Loucy (cell line): ENCODE measurements at regions not wholly inside any gene's neighbourhood (a gene's known extent, or its start where the extent isn't known, plus 50 kb on each side); places are given as distances from the start of the nearest gene placed in this dataset.

Source experiments
- H2AFZ ChIP-seq: fragments of 200-600 bp; sonication (generic); 2 replicates; pipeline ENCODE4 v1.6.0; 2016; ENCODE audit warnings: antibody characterized with exemption, mild to moderate bottlenecking, low read length, moderate library complexity
- H3F3A ChIP-seq: fragments of 200-600 bp; 2 replicates; pipeline ENCODE4 v1.6.0; 2016; ENCODE audit warnings: antibody characterized with exemption, low read depth, mild to moderate bottlenecking
- H3K27me3 ChIP-seq: fragments of 200-600 bp; sonication (generic); 2 replicates; pipeline ENCODE4 v1.6.1; 2014; ENCODE audit warnings: low read length, mild to moderate bottlenecking; ENCODE audit not compliant: insufficient read depth, poor library complexity, severe bottlenecking
- H3K36me3 ChIP-seq: fragments of 200-600 bp; sonication (generic); 2 replicates; pipeline ENCODE4 v1.6.1; 2016; ENCODE audit warnings: low read length; ENCODE audit not compliant: insufficient read depth
- H3K4me1 ChIP-seq: fragments of 200-600 bp; sonication (generic); 2 replicates; pipeline ENCODE4 v1.5.1; 2014; ENCODE audit warnings: low read length, mild to moderate bottlenecking; ENCODE audit not compliant: insufficient read depth, poor library complexity, severe bottlenecking
- H3K4me2 ChIP-seq: fragments of 200-600 bp; sonication (generic); 2 replicates; pipeline ENCODE4 v1.6.0; 2014; ENCODE audit warnings: antibody characterized with exemption, low read length, low read depth, mild to moderate bottlenecking; ENCODE audit not compliant: poor library complexity, severe bottlenecking
- H3K4me3 ChIP-seq: fragments of 200-600 bp; sonication (generic); 2 replicates; pipeline ENCODE4 v1.5.1; 2014; ENCODE audit warnings: low read length, mild to moderate bottlenecking, mixed read lengths; ENCODE audit not compliant: poor library complexity, severe bottlenecking
- H3K79me2 ChIP-seq: fragments of 200-600 bp; sonication (generic); 2 replicates; pipeline ENCODE4 v1.6.1; 2014; ENCODE audit warnings: low read length; ENCODE audit not compliant: insufficient read depth
- H3K9ac ChIP-seq: fragments of 200-600 bp; sonication (generic); 2 replicates; pipeline ENCODE4 v1.6.0; 2014; ENCODE audit warnings: mild to moderate bottlenecking, low read depth, low read length, moderate library complexity; ENCODE audit not compliant: poor library complexity, severe bottlenecking
- H3K9me2 ChIP-seq: fragments of 200-600 bp; sonication (generic); replicated peaks from 2 replicates; pipeline ENCODE4 v1.6.1; 2016; ENCODE audit warnings: low read depth, low read length, mixed read lengths
- H3K9me3 ChIP-seq: fragments of 200-600 bp; sonication (generic); 2 replicates; pipeline ENCODE4 v1.6.1; 2014; ENCODE audit warnings: mild to moderate bottlenecking, antibody characterized with exemption, low read length, low read depth; ENCODE audit not compliant: insufficient read depth
- H4K20me1 ChIP-seq: fragments of 200-600 bp; sonication (generic); 2 replicates; pipeline ENCODE4 v1.6.0; 2014; ENCODE audit warnings: antibody characterized with exemption, low read length, mild to moderate bottlenecking; ENCODE audit not compliant: insufficient read depth, poor library complexity, severe bottlenecking
- EZH2phosphoT487 ChIP-seq: fragments of 200-600 bp; IDR thresholded peaks from 2 replicates; pipeline ENCODE4 v1.6.1; 2018; ENCODE audit warnings: antibody characterized with exemption, mild to moderate bottlenecking, moderate library complexity, borderline replicate concordance
- TF ChIP-seq, protein P1 (sequence below): fragments of 200-600 bp; sonication (generic); conservative IDR thresholded peaks from 2 replicates; pipeline ENCODE4 v1.5.1; 2014; ENCODE audit warnings: mild to moderate bottlenecking, antibody characterized with exemption, low read length

DNA sequence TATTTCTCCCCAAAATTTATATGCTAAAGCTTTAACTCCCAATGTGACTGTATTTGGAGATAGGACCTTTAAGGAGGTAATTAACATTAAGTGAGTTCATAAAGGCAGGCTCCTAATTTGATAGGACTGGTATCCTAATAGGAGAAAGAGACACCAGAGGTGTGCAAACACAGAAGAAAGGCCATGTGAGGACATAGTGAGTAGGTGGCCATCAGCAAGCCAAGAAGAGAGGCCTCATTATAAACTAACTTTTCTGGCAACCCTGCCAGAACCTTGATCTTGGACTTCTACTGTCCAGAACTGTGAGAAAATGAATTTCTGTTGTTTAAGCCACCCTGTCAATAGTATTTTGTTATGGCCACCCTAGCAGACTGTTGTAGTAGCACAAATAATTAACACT lies 177.9 kb upstream of the FUT9 start:
- H3K79me2 ChIP-seq: no peaks in the 10 kb centered on the region
- H3K9me2 ChIP-seq: no peaks in the 10 kb centered on the region
- H3K9ac ChIP-seq: no peak overlapping the region
- no peaks in the 10 kb centered on the region for H3K36me3 ChIP-seq
- H3K9me3 ChIP-seq: no peaks in the 10 kb centered on the region
- H4K20me1 ChIP-seq: no peaks in the 10 kb centered on the region
- no peaks in the 10 kb centered on the region for H3F3A ChIP-seq
- no peaks in the 10 kb centered on the region for H3K27me3 ChIP-seq
- no peaks in the 10 kb centered on the region for H3K4me1 ChIP-seq
- H2AFZ ChIP-seq: no peak overlapping the region
- H3K4me2 ChIP-seq: no peak overlapping the region
- H3K4me3 ChIP-seq: no peak overlapping the region
- no peak for TF ChIP-seq EZH2phosphoT487
- TF ChIP-seq, protein P1, sequence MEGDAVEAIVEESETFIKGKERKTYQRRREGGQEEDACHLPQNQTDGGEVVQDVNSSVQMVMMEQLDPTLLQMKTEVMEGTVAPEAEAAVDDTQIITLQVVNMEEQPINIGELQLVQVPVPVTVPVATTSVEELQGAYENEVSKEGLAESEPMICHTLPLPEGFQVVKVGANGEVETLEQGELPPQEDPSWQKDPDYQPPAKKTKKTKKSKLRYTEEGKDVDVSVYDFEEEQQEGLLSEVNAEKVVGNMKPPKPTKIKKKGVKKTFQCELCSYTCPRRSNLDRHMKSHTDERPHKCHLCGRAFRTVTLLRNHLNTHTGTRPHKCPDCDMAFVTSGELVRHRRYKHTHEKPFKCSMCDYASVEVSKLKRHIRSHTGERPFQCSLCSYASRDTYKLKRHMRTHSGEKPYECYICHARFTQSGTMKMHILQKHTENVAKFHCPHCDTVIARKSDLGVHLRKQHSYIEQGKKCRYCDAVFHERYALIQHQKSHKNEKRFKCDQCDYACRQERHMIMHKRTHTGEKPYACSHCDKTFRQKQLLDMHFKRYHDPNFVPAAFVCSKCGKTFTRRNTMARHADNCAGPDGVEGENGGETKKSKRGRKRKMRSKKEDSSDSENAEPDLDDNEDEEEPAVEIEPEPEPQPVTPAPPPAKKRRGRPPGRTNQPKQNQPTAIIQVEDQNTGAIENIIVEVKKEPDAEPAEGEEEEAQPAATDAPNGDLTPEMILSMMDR: no peak

DNA sequence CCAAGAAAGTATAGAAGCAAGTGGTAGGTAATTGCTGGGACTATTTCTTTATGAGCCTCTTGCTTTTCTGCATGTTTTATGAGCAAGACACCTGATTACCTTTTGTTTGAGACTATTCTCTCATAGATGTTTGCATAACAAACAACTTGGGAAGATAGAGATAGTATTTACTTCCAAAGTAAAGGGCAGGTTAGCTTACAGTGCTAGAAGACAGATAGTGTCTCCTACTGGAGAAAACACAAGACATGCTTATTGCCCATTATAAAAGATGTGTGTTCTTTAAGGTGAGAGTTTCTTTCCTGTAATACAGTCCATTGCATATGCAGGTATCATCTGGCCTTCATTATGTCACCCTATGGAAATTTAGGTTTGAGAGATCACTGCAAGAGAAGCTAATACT lies 174.2 kb upstream of the FUT9 start:
- Histone ChIP-seq H3F3A (no peaks in the 10 kb centered on the region), H3K9ac (no peak overlapping the region), H3K4me2 (no peak overlapping the region), H2AFZ (no peak overlapping the region), H4K20me1 (no peaks in the 10 kb centered on the region), H3K4me3 (no peak overlapping the region), H3K9me2 (no peaks in the 10 kb centered on the region), H3K27me3 (no peaks in the 10 kb centered on the region), H3K79me2 (no peaks in the 10 kb centered on the region), H3K9me3 (no peaks in the 10 kb centered on the region), H3K4me1 (no peaks in the 10 kb centered on the region), H3K36me3 (no peaks in the 10 kb centered on the region)
- TF ChIP-seq EZH2phosphoT487: no peak
- TF ChIP-seq, protein P1: no peak

DNA sequence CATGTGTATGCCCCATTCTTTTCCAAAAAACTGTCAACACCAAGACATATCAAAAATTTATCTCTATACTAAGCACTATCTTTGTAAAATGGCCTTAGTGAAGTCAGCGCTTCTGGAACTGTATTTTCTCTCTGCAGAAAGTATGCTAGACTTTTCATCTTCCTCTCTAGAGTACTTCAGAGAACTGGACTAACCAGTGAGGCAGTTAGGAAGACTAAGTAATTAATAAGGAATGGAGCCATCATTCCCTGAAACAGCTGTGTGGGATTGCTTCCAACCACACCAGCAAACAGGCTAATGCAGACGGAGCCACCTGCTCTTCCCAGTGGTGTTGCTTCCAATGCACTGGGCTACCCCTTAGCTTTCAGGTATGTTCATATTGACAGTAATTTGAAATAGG lies 169.1 kb upstream of the FUT9 start:
- H3K9me2 ChIP-seq: no peaks in the 10 kb centered on the region
- no peak for TF ChIP-seq EZH2phosphoT487
- TF ChIP-seq, protein P1: no peak
- H3F3A ChIP-seq: no peaks in the 10 kb centered on the region
- H2AFZ ChIP-seq: no peak overlapping the region
- H3K4me3 ChIP-seq: no peak overlapping the region
- no peak overlapping the region for H3K9ac ChIP-seq
- H3K79me2 ChIP-seq: no peaks in the 10 kb centered on the region
- H4K20me1 ChIP-seq: no peaks in the 10 kb centered on the region
- H3K27me3 ChIP-seq: no peaks in the 10 kb centered on the region
- H3K4me2 ChIP-seq: no peak overlapping the region
- H3K4me1 ChIP-seq: no peaks in the 10 kb centered on the region
- no peaks in the 10 kb centered on the region for H3K9me3 ChIP-seq
- no peaks in the 10 kb centered on the region for H3K36me3 ChIP-seq
